Activated B cell treated with CpG ODN at 0.5 μM for 24 hours (primary cell): ENCODE measurements at regions not wholly inside any gene's neighbourhood (a gene's known extent, or its start where the extent isn't known, plus 50 kb on each side); places are given as distances from the start of the nearest gene placed in this dataset.
"Not testable (repeated sequence)": the region's sequence is repeated elsewhere in the genome, so short reads cannot be mapped to it uniquely, and the experiment has no call there.

Experiments used
- ATAC-seq: fragments of 200-7000 bp; cut with Tn5 transposase; one replicate; pipeline ENCODE4 v1.10.0; 2021; ENCODE audit warnings: low read depth, mild to moderate bottlenecking, moderate library complexity
- CTCF ChIA-PET: fragments of 350-600 bp; sonication (Branson Sonifier 250); formaldehyde crosslinking; loops from one replicate; lab custom pipeline; 2021; ENCODE audit warnings: antibody characterized with exemption; lab: Charles Lee
- POLR2A ChIA-PET: fragments of 350-600 bp; sonication (Branson Sonifier 250); formaldehyde crosslinking; loops from one replicate; lab custom pipeline; 2021; ENCODE audit warnings: antibody characterized with exemption; lab: Charles Lee
- DNase-seq: peaks from one replicate; pipeline ENCODE4 v3.0.0; 2022
- H3K27ac Mint-ChIP-seq: one replicate; pipeline ENCODE4 v1.8.0; 2020; ENCODE audit warnings: mixed read lengths
- H3K27me3 Mint-ChIP-seq: one replicate; pipeline ENCODE4 v1.8.0; 2021; ENCODE audit warnings: mixed read lengths
- H3K36me3 Mint-ChIP-seq: one replicate; pipeline ENCODE4 v1.8.0; 2021; ENCODE audit warnings: low read depth, mixed read lengths
- H3K4me1 Mint-ChIP-seq: one replicate; pipeline ENCODE4 v1.8.0; 2021; ENCODE audit warnings: mixed read lengths
- H3K4me3 Mint-ChIP-seq: one replicate; pipeline ENCODE4 v1.8.0; 2020; ENCODE audit warnings: mild to moderate bottlenecking, mixed read lengths
- H3K9me3 Mint-ChIP-seq: one replicate; pipeline ENCODE4 v1.8.0; 2020; ENCODE audit warnings: mixed read lengths
- CTCF ChIP-seq: fragments of 200-600 bp; IDR thresholded peaks from one replicate; pipeline ENCODE4 v1.8.0; 2022; ENCODE audit warnings: antibody characterized with exemption, mild to moderate bottlenecking
- intact Hi-C: fragments of 100-400 bp; cut with micrococcal nuclease; formaldehyde crosslinking; loops from one replicate; pipeline ENCODE4 v1.15.1; 2024

GRCh38 chr5:85000671-85001070 is 616.0 kb upstream of the EDIL3 start:
- no peak for TF ChIP-seq CTCF
- peaks cover 2% of the 10 kb centered on the region for H3K9me3 Mint-ChIP-seq
- CTCF ChIA-PET, result no interaction called here

GRCh38 chr5:85002026-85002425 is 617.3 kb upstream of the EDIL3 start:
- POLR2A ChIA-PET, H3K4me3 Mint-ChIP-seq, DNase-seq, H3K27ac Mint-ChIP-seq, CTCF ChIA-PET, H3K4me1 Mint-ChIP-seq, H3K27me3 Mint-ChIP-seq, H3K9me3 Mint-ChIP-seq, intact Hi-C loops, ATAC-seq, H3K36me3 Mint-ChIP-seq: not testable (repeated sequence)

More at GRCh38 chr5:85000671-85001070, 616.0 kb upstream of the EDIL3 start:
- H3K4me1 Mint-ChIP-seq, result no peaks in the 10 kb centered on the region
- ATAC-seq (no peak), DNase-seq (no peak)
- intact Hi-C loops, result no loop called here
- no peaks in the 10 kb centered on the region for H3K36me3 Mint-ChIP-seq
- H3K27ac Mint-ChIP-seq, result no peak overlapping the region
- POLR2A ChIA-PET, result no interaction called here
- H3K4me3 Mint-ChIP-seq, result no peak overlapping the region
- no peaks in the 10 kb centered on the region for H3K27me3 Mint-ChIP-seq

- ATAC-seq, result no peak
- H3K4me3 Mint-ChIP-seq, result no peak overlapping the region
- TF ChIP-seq CTCF, result no peak
- CTCF ChIA-PET, result no interaction called here
- no peak overlapping the region for H3K27ac Mint-ChIP-seq
- H3K36me3 Mint-ChIP-seq, result no peaks in the 10 kb centered on the region
- intact Hi-C loops, result no loop called here
- H3K9me3 Mint-ChIP-seq, result peaks cover 2% of the 10 kb centered on the region
- no peak for DNase-seq
- no peaks in the 10 kb centered on the region for H3K27me3 Mint-ChIP-seq
- no peaks in the 10 kb centered on the region for H3K4me1 Mint-ChIP-seq
- POLR2A ChIA-PET, result no interaction called here
Observed at GRCh38 chr5:85010014-85010562, 625.4 kb upstream of the EDIL3 start.

- no peaks in the 10 kb centered on the region for H3K36me3 Mint-ChIP-seq
- H3K4me3 Mint-ChIP-seq, result no peak overlapping the region
- no peak for ATAC-seq
- H3K9me3 Mint-ChIP-seq, result peaks cover 11% of the 10 kb centered on the region
- intact Hi-C loops, result no loop called here
- H3K27me3 Mint-ChIP-seq, result no peaks in the 10 kb centered on the region
- no peak overlapping the region for H3K27ac Mint-ChIP-seq
- TF ChIP-seq CTCF, result no peak
- DNase-seq, result no peak
- ChIA-PET POLR2A (no interaction called here), CTCF (no interaction called here)
- H3K4me1 Mint-ChIP-seq, result no peaks in the 10 kb centered on the region
Observed at GRCh38 chr5:85017261-85017660, 632.6 kb upstream of the EDIL3 start.

GRCh38 chr5:85030316-85031084 is 645.8 kb upstream of the EDIL3 start:
- POLR2A ChIA-PET, result no interaction called here
- ATAC-seq (no peak), DNase-seq (no peak)
- H3K9me3 Mint-ChIP-seq, result no peaks in the 10 kb centered on the region
- H3K4me1 Mint-ChIP-seq, result no peaks in the 10 kb centered on the region
- H3K36me3 Mint-ChIP-seq, result no peaks in the 10 kb centered on the region
- CTCF ChIA-PET, result no interaction called here
- intact Hi-C loops, result no loop called here
- TF ChIP-seq CTCF, result no peak
- H3K4me3 Mint-ChIP-seq, result no peak overlapping the region
- H3K27me3 Mint-ChIP-seq, result no peaks in the 10 kb centered on the region
- H3K27ac Mint-ChIP-seq, result no peak overlapping the region
